ENCODE measurements at regions not wholly inside any gene's neighbourhood (a gene's known extent, or its start where the extent isn't known, plus 50 kb on each side); places are given as distances from the start of the nearest gene placed in this dataset.

DNA sequence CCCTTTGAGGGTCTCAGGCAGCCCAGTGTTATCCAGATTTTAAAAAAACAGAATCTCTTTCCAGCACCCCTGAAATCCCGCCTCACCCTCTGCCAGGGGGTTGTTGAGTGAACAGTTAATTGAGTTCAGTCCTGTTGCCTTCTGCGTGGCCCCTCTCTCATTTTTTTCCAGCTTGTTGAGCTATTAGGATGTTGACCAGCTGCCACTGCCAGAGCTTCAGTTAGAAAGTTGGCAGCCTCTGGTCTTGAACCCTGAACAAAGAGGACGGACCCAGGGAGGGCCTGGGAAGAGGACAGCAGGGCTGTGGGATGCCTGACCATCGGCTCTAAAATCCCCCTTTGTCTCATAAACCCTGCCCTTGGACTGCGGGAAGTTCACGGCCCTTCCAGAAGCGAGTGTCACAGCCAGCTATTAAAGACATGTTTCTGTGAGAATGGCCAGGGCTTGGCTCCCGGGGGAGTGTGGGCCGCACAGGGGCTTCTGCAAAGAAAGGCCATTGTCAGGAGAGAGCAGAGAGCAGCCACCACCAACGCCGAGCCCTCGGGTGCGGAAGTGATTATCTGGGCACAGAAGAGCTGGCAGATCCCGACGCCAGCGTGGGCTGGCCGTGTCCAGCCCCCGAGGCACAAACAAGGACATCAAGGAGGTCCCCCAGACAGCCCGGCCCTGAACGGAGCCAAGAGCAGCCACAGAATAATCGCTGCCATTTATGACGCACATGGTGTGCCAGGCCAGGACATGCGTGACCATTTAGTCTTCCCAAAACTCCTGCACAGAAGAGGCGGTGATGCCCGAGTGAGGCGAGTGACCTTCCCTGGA lies 189.0 kb downstream of the ANKRD60 start:
- H3K79me1 ChIP-seq (ENCODE audit: insufficient read depth, low read depth, low read length, poor library complexity, severe bottlenecking), result no peaks in the 10 kb centered on the region
- DNase-seq, result no peak
- no peak overlapping the region for H2AFZ ChIP-seq (ENCODE audit: low read length)
- H3K4me2 ChIP-seq (ENCODE audit: insufficient read depth, insufficient read length, low read length), result no peak overlapping the region
- no peak overlapping the region for H3K56ac ChIP-seq (ENCODE audit: insufficient read length, low read depth, low read length)
- H3K4me1 ChIP-seq (ENCODE audit: insufficient read depth, low read length), result no peaks in the 10 kb centered on the region
- H2BK12ac ChIP-seq (ENCODE audit: insufficient read length, low read depth, low read length), result no peak overlapping the region
- H3K4me3 Mint-ChIP-seq, result no peak overlapping the region
- no peak overlapping the region for H3K4ac ChIP-seq (ENCODE audit: low read depth, low read length)
- no peak overlapping the region for H3K18ac ChIP-seq (ENCODE audit: insufficient read length, low read depth, low read length)
- no peak overlapping the region for H3K27ac Mint-ChIP-seq
- H2BK5ac ChIP-seq (ENCODE audit: insufficient read length, low read length), result no peak overlapping the region
- no peak overlapping the region for H4K8ac ChIP-seq (replicated peaks; ENCODE audit: insufficient read length, low read depth, low read length)
- no CpG with 5 or more reads among the region's 26 CpGs for WGBS (ENCODE audit: extremely low coverage, insufficient read length, low lambda C conversion rate)
- no peak overlapping the region for H4K5ac ChIP-seq (ENCODE audit: insufficient read length, low read depth, low read length)
- peaks cover 18 to 24% of the 10 kb centered on the region in 2 experiments for H3K4me1 Mint-ChIP-seq
- H4K91ac ChIP-seq (ENCODE audit: insufficient read length, low read depth, low read length), result no peak overlapping the region
- no peak overlapping the region for H2AK5ac ChIP-seq (ENCODE audit: insufficient read length, low read length)
- no peak overlapping the region for H3K14ac ChIP-seq (ENCODE audit: insufficient read depth, low read length)
- H3K27me3 Mint-ChIP-seq (ENCODE audit: low read depth), result peaks cover 4% of the 10 kb centered on the region
- no peaks in the 10 kb centered on the region for H3K27me3 ChIP-seq (ENCODE audit: insufficient read depth, low read length)
- TF ChIP-seq, protein P1, sequence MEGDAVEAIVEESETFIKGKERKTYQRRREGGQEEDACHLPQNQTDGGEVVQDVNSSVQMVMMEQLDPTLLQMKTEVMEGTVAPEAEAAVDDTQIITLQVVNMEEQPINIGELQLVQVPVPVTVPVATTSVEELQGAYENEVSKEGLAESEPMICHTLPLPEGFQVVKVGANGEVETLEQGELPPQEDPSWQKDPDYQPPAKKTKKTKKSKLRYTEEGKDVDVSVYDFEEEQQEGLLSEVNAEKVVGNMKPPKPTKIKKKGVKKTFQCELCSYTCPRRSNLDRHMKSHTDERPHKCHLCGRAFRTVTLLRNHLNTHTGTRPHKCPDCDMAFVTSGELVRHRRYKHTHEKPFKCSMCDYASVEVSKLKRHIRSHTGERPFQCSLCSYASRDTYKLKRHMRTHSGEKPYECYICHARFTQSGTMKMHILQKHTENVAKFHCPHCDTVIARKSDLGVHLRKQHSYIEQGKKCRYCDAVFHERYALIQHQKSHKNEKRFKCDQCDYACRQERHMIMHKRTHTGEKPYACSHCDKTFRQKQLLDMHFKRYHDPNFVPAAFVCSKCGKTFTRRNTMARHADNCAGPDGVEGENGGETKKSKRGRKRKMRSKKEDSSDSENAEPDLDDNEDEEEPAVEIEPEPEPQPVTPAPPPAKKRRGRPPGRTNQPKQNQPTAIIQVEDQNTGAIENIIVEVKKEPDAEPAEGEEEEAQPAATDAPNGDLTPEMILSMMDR (conservative IDR thresholded peaks at IDR 0.05), result no peak
- H2BK20ac ChIP-seq (ENCODE audit: low read depth, low read length, poor library complexity, severe bottlenecking), result no peak overlapping the region
- no peak overlapping the region for H2BK120ac ChIP-seq (ENCODE audit: low read depth, low read length, poor library complexity, severe bottlenecking)
- H3K9me3 ChIP-seq (ENCODE audit: control insufficient read depth, low read depth, low read length), result no peaks in the 10 kb centered on the region
- H3K36me3 Mint-ChIP-seq (ENCODE audit: insufficient read depth in 1 of 3, low read depth in 3 of 3), result peaks cover 0 to 3% (median 0%) of the 10 kb centered on the region in 3 experiments; a peak in 1 of 7 replicates
- no peaks in the 10 kb centered on the region for H4K20me1 ChIP-seq (ENCODE audit: control insufficient read depth, insufficient read depth, insufficient read length)
- no peak overlapping the region for H3T11ph ChIP-seq (ENCODE audit: low read length)
- no peak overlapping the region for H3K23ac ChIP-seq (ENCODE audit: insufficient read length, low read depth, low read length)
- H2BK15ac ChIP-seq (ENCODE audit: low read depth, low read length), result no peak overlapping the region; the same call in 1 of the 2 replicates
- H3K27ac ChIP-seq (ENCODE audit: insufficient read length, low read depth, low read length), result no peak overlapping the region
- H3K9ac ChIP-seq (ENCODE audit: extremely low read depth, insufficient read length, low read length), result no peak overlapping the region
- H3K9me3 Mint-ChIP-seq, result peaks cover 4% of the 10 kb centered on the region in 2 experiments; a peak in 3 of 5 replicates
- no peaks in the 10 kb centered on the region for H3K23me2 ChIP-seq (ENCODE audit: insufficient read length, low read depth, low read length, poor library complexity, severe bottlenecking)
- H3K79me2 ChIP-seq (ENCODE audit: insufficient read depth, low read length), result no peaks in the 10 kb centered on the region
